HG03039 (cell line): ENCODE measurements at regions not wholly inside any gene's neighbourhood (a gene's known extent, or its start where the extent isn't known, plus 50 kb on each side); places are given as distances from the start of the nearest gene placed in this dataset.
"Not testable (repeated sequence)": the region's sequence is repeated elsewhere in the genome, so short reads cannot be mapped to it uniquely, and the experiment has no call there.

Experiments
- ATAC-seq: cut with Tn5 transposase; IDR thresholded peaks from one replicate; pipeline ENCODE4 v1.9.1; 2021; ENCODE audit warnings: mild to moderate bottlenecking, moderate library complexity; ENCODE audit not compliant: unreplicated experiment

GRCh38 chr7:153401795-153402720 lies 642.5 kb downstream of the ACTR3B start:
- no peak for ATAC-seq

GRCh38 chr7:153402721-153403541 lies 643.4 kb downstream of the ACTR3B start:
- no peak for ATAC-seq

- ATAC-seq: no peak
Measured at GRCh38 chr7:153404124-153404523, 644.6 kb downstream of the ACTR3B start.

- no peak for ATAC-seq
Measured at GRCh38 chr7:153404781-153405279, 645.3 kb downstream of the ACTR3B start.

GRCh38 chr7:153405704-153406485 lies 646.3 kb upstream of the DPP6 start:
- no peak for ATAC-seq

- ATAC-seq: no peak
Measured at GRCh38 chr7:153406486-153406872, 645.7 kb upstream of the DPP6 start.

- no peak for ATAC-seq
Measured at GRCh38 chr7:153407291-153408046, 644.7 kb upstream of the DPP6 start.

- ATAC-seq: no peak
Measured at GRCh38 chr7:153408360-153409335, 643.5 kb upstream of the DPP6 start.

GRCh38 chr7:153409567-153410342 lies 642.4 kb upstream of the DPP6 start:
- not testable (repeated sequence) for ATAC-seq

- not testable (repeated sequence) for ATAC-seq
Measured at GRCh38 chr7:153410997-153411642, 641.1 kb upstream of the DPP6 start.

- not testable (repeated sequence) for ATAC-seq
Measured at GRCh38 chr7:153412114-153412823, 639.9 kb upstream of the DPP6 start.

- not testable (repeated sequence) for ATAC-seq
Measured at GRCh38 chr7:153412824-153413198, 639.4 kb upstream of the DPP6 start.

GRCh38 chr7:153413199-153413539 lies 639.0 kb upstream of the DPP6 start:
- no peak for ATAC-seq

GRCh38 chr7:153413540-153414287 lies 638.5 kb upstream of the DPP6 start:
- no peak for ATAC-seq

GRCh38 chr7:153414288-153414629 lies 637.9 kb upstream of the DPP6 start:
- no peak for ATAC-seq

- no peak for ATAC-seq
Measured at GRCh38 chr7:153415632-153416031, 636.6 kb upstream of the DPP6 start.
